ENCODE measurements at regions not wholly inside any gene's neighbourhood (a gene's known extent, or its start where the extent isn't known, plus 50 kb on each side); places are given as distances from the start of the nearest gene placed in this dataset.

- Histone ChIP-seq H3K36me3 (ENCODE audit: control insufficient read depth in 4 of 4, insufficient read depth in 4 of 4, low read length in 4 of 4) (no peaks in the 10 kb centered on the region), H3K27ac (ENCODE audit: low read depth in 1 of 2, low read length in 1 of 2) (no peak overlapping the region), H3K9ac (ENCODE audit: insufficient read depth in 1 of 2, low read length in 2 of 2) (no peak overlapping the region), H3K4me1 (ENCODE audit: control insufficient read depth in 5 of 5, insufficient read depth in 5 of 5, low read length in 5 of 5) (no peaks in the 10 kb centered on the region), H3K9me3 (ENCODE audit: control insufficient read depth in 4 of 4, insufficient read depth in 3 of 4, low read length in 3 of 4) (no peaks in the 10 kb centered on the region), H3K27me3 (ENCODE audit: control insufficient read depth in 3 of 3, insufficient read depth in 3 of 3, low read length in 2 of 3) (no peaks in the 10 kb centered on the region), H3K4me3 (no peak overlapping the region)
- 87 to 96% methylated on average over 1 of the region's 1 CpG for WGBS, 2 donors
- DNase-seq (no peak), ATAC-seq (ENCODE audit: insufficient read depth, low FRiP score) (no peak)
- TF ChIP-seq, protein P1, sequence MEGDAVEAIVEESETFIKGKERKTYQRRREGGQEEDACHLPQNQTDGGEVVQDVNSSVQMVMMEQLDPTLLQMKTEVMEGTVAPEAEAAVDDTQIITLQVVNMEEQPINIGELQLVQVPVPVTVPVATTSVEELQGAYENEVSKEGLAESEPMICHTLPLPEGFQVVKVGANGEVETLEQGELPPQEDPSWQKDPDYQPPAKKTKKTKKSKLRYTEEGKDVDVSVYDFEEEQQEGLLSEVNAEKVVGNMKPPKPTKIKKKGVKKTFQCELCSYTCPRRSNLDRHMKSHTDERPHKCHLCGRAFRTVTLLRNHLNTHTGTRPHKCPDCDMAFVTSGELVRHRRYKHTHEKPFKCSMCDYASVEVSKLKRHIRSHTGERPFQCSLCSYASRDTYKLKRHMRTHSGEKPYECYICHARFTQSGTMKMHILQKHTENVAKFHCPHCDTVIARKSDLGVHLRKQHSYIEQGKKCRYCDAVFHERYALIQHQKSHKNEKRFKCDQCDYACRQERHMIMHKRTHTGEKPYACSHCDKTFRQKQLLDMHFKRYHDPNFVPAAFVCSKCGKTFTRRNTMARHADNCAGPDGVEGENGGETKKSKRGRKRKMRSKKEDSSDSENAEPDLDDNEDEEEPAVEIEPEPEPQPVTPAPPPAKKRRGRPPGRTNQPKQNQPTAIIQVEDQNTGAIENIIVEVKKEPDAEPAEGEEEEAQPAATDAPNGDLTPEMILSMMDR (IDR thresholded peaks at IDR 0.05; ENCODE audit: control extremely low read depth, extremely low read depth), result no peak
Measured at GRCh38 chr7:124989911-124990310, 60.3 kb upstream of the POT1 start.

Measured in lung (tissue), 11 donors.